Type B pancreatic cell (in vitro differentiated cells): ENCODE measurements at regions not wholly inside any gene's neighbourhood (a gene's known extent, or its start where the extent isn't known, plus 50 kb on each side); places are given as distances from the start of the nearest gene placed in this dataset.

Experiments
- DNase-seq: peaks from one replicate; pipeline ENCODE4 v3.0.0; 2021; ENCODE audit warnings: mixed read lengths; ENCODE audit not compliant: unreplicated experiment; ENCODE audit errors: extremely low spot score
- H3K27ac Mint-ChIP-seq: 2 replicates; pipeline ENCODE4 v1.8.0; 2021; ENCODE audit warnings: mild to moderate bottlenecking, mixed read lengths
- H3K27me3 Mint-ChIP-seq: 2 replicates; pipeline ENCODE4 v1.8.0; 2021; ENCODE audit warnings: mixed read lengths
- H3K36me3 Mint-ChIP-seq: 2 replicates; pipeline ENCODE4 v1.8.0; 2021; ENCODE audit warnings: mixed read lengths
- H3K4me1 Mint-ChIP-seq: one replicate; pipeline ENCODE4 v1.8.0; 2021; ENCODE audit warnings: mixed read lengths; ENCODE audit not compliant: unreplicated experiment
- H3K4me3 Mint-ChIP-seq: 2 replicates; pipeline ENCODE4 v1.8.0; 2021; ENCODE audit warnings: mild to moderate bottlenecking, mixed read lengths
- H3K9me3 Mint-ChIP-seq: 2 replicates; pipeline ENCODE4 v1.8.0; 2021; ENCODE audit warnings: mixed read lengths
- TF ChIP-seq, protein P1 (sequence below): fragments of 200-600 bp; sonication (generic); conservative IDR thresholded peaks from 2 replicates; pipeline ENCODE4 v1.5.0; 2021; ENCODE audit warnings: antibody characterized with exemption, mild to moderate bottlenecking

- TF ChIP-seq, protein P1, sequence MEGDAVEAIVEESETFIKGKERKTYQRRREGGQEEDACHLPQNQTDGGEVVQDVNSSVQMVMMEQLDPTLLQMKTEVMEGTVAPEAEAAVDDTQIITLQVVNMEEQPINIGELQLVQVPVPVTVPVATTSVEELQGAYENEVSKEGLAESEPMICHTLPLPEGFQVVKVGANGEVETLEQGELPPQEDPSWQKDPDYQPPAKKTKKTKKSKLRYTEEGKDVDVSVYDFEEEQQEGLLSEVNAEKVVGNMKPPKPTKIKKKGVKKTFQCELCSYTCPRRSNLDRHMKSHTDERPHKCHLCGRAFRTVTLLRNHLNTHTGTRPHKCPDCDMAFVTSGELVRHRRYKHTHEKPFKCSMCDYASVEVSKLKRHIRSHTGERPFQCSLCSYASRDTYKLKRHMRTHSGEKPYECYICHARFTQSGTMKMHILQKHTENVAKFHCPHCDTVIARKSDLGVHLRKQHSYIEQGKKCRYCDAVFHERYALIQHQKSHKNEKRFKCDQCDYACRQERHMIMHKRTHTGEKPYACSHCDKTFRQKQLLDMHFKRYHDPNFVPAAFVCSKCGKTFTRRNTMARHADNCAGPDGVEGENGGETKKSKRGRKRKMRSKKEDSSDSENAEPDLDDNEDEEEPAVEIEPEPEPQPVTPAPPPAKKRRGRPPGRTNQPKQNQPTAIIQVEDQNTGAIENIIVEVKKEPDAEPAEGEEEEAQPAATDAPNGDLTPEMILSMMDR: no peak
- no peak overlapping the region for H3K4me3 Mint-ChIP-seq
- no peak for DNase-seq
- H3K27ac Mint-ChIP-seq: no peak overlapping the region
- peaks cover 6% of the 10 kb centered on the region for H3K9me3 Mint-ChIP-seq
- H3K4me1 Mint-ChIP-seq: no peaks in the 10 kb centered on the region
- H3K36me3 Mint-ChIP-seq: no peaks in the 10 kb centered on the region
- peaks cover 8% of the 10 kb centered on the region for H3K27me3 Mint-ChIP-seq
Observed at GRCh38 chr5:10849278-10849677, 88.2 kb upstream of the DAP start.

DNA sequence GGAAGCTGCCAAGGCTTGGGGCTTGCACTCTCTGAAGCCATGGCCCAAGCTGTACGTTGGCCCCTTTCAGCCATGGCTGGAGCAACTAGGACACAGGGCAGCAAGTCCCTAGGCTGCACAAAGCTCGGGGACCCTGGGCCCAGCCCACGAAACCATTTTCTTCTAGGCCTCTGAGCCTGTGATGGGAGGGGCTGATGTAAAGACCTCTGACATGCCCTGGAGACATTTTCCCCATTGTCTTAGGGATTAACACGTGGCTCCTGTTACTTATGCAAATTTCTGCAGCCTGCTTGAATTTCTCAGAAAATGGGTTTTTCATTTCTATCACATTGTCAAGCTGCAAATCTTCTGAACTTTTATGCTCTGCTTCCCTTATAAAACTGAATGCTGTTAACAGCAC, 83.0 kb upstream of the DAP start:
- TF ChIP-seq, protein P1: no peak
- Mint-ChIP-seq H3K27me3 (peaks cover 8% of the 10 kb centered on the region), H3K36me3 (no peaks in the 10 kb centered on the region), H3K27ac (no peak overlapping the region), H3K4me3 (no peak overlapping the region), H3K9me3 (peaks cover 12% of the 10 kb centered on the region), H3K4me1 (no peaks in the 10 kb centered on the region)
- no peak for DNase-seq

DNA sequence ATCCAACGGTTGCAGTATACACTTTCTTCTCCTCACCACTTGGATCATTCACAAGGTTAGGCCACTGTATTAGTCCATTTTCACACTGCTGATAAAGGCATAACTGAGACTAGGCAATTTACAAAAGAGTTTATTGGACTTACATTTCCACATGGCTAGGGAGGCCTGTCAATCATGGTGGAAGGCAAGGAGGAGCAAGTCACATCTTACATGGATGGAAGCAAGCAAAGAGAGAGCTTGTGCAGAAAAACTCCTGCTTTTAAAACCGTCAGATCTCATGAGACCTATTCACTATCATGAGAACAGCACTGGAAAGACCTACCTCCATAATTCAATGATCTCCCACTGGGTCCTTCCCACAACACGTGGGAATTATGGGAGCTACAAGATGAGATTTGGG, 81.8 kb upstream of the DAP start:
- Mint-ChIP-seq H3K36me3 (no peaks in the 10 kb centered on the region), H3K27ac (no peak overlapping the region), H3K4me3 (no peak overlapping the region), H3K9me3 (peaks cover 12% of the 10 kb centered on the region), H3K4me1 (no peaks in the 10 kb centered on the region), H3K27me3 (peaks cover 5% of the 10 kb centered on the region)
- TF ChIP-seq, protein P1: no peak
- DNase-seq: no peak

GRCh38 chr5:10839916-10840599, 79.0 kb upstream of the DAP start:
- Mint-ChIP-seq H3K27ac (no peak overlapping the region), H3K9me3 (peaks cover 12% of the 10 kb centered on the region), H3K27me3 (no peaks in the 10 kb centered on the region), H3K36me3 (no peaks in the 10 kb centered on the region), H3K4me1 (no peaks in the 10 kb centered on the region), H3K4me3 (no peak overlapping the region)
- TF ChIP-seq, protein P1: no peak
- no peak for DNase-seq

- H3K27me3 Mint-ChIP-seq: no peaks in the 10 kb centered on the region
- no peak overlapping the region for H3K4me3 Mint-ChIP-seq
- TF ChIP-seq, protein P1: no peak
- H3K36me3 Mint-ChIP-seq: no peaks in the 10 kb centered on the region
- H3K9me3 Mint-ChIP-seq: peaks cover 6% of the 10 kb centered on the region
- no peak for DNase-seq
- H3K4me1 Mint-ChIP-seq: no peaks in the 10 kb centered on the region
- no peak overlapping the region for H3K27ac Mint-ChIP-seq
Observed at GRCh38 chr5:10839118-10839517, 78.1 kb upstream of the DAP start.

- TF ChIP-seq, protein P1: no peak
- no peak for DNase-seq
- peaks cover 2% of the 10 kb centered on the region for H3K4me1 Mint-ChIP-seq
Observed at GRCh38 chr5:10838038-10838437, 77.0 kb upstream of the DAP start.

More at GRCh38 chr5:10838038-10838437, 77.0 kb upstream of the DAP start:
- H3K27me3 Mint-ChIP-seq: no peaks in the 10 kb centered on the region
- H3K4me3 Mint-ChIP-seq: no peak overlapping the region
- H3K36me3 Mint-ChIP-seq: no peaks in the 10 kb centered on the region
- H3K9me3 Mint-ChIP-seq: peaks cover 2% of the 10 kb centered on the region
- H3K27ac Mint-ChIP-seq: no peak overlapping the region
